HepG2 (cell line): ENCODE measurements at regions not wholly inside any gene's neighbourhood (a gene's known extent, or its start where the extent isn't known, plus 50 kb on each side); places are given as distances from the start of the nearest gene placed in this dataset.

Source experiments
- ATAC-seq: fragments of 200-7000 bp; cut with Tn5 transposase; 3 replicates; pipeline ENCODE4 v1.9.1; 2020; ENCODE audit warnings: mild to moderate bottlenecking, moderate library complexity
- BruUV-seq: library from RNA; stranded (reverse); fragments of 400-500 nt; replicated peaks from 2 replicates; lab custom pipeline; 2021; lab: Mats Ljungman, UMichigan
- CTCF ChIA-PET: fragments of 300-600 bp; formaldehyde crosslinking; extraction: SDS; loops from one replicate; lab custom pipeline; 2021; ENCODE audit warnings: low total read pairs, inconsistent platforms, low intra/inter-chr PET ratio; lab: Yijun Ruan, JAX
- POLR2A ChIA-PET: fragments of 350-600 bp; sonication (Branson Sonifier 250); formaldehyde crosslinking; loops from one replicate; lab custom pipeline; 2020; ENCODE audit warnings: antibody characterized with exemption, inconsistent platforms; lab: Yijun Ruan, JAX
- DNase-seq: peaks from one replicate; pipeline ENCODE4 v3.0.0-alpha.2; 2015; ENCODE audit warnings: low spot score
- FAIRE-seq: peaks from 3 replicates; lab custom pipeline; 2011; peaks lifted over from hg19 to GRCh38; lab: Jason Lieb, UNC
- H2AFZ ChIP-seq: one replicate; pipeline ENCODE4 v1.6.1; 2011; ENCODE audit warnings: low read length, inconsistent platforms
- H3K27ac ChIP-seq: fragments of 300-600 bp; 3 replicates; pipeline ENCODE4 v1.8.0; 2011; ENCODE audit warnings: mixed run types, mild to moderate bottlenecking, mixed read lengths, low read length, inconsistent platforms; ENCODE audit not compliant: insufficient read depth; ENCODE audit errors: extremely low read length
- H3K27me3 ChIP-seq, 2 experiments: fragments of 200-600 bp in 1 of 2; 2 replicates in 1 of 2; 3 replicates in 1 of 2; pipeline versions ENCODE4 v1.6.0 to v1.8.0; 2011; ENCODE audit warnings: low read length in 2 of 2, mild to moderate bottlenecking in 2 of 2, moderate library complexity in 2 of 2, inconsistent platforms in 1 of 2; ENCODE audit not compliant: insufficient read depth in 2 of 2, control insufficient read depth in 1 of 2
- H3K36me3 ChIP-seq, 2 experiments: fragments of 200-600 bp in 1 of 2; replicated peaks in 1 of 2; 2 replicates in 1 of 2; 3 replicates in 1 of 2; pipeline versions ENCODE4 v1.5.1 to v1.8.0; 2011; ENCODE audit warnings: low read length in 2 of 2, inconsistent platforms in 1 of 2; ENCODE audit not compliant: insufficient read depth in 2 of 2, control insufficient read depth in 1 of 2
- H3K4me1 ChIP-seq: 2 replicates; pipeline ENCODE4 v1.5.1; 2012; ENCODE audit warnings: low read length, inconsistent platforms; ENCODE audit not compliant: insufficient read depth
- H3K4me2 ChIP-seq: 2 replicates; pipeline ENCODE4 v1.6.0; 2011; ENCODE audit warnings: low read depth, low read length, inconsistent platforms
- H3K4me3 ChIP-seq, 3 experiments: fragments of 200-600 bp in 1 of 3; sonication (generic), shearing (Covaris generic) in 1 of 3; replicated peaks in 1 of 3; 2 replicates each; pipeline ENCODE4 v1.5.1; 2011 to 2016; ENCODE audit warnings: low read length in 3 of 3, inconsistent platforms in 2 of 3, low read depth in 2 of 3, mild to moderate bottlenecking in 2 of 3, control low read depth in 1 of 3, mixed read lengths in 1 of 3; ENCODE audit not compliant: insufficient read depth in 1 of 3
- H3K79me2 ChIP-seq: one replicate; pipeline ENCODE4 v1.6.1; 2011; ENCODE audit warnings: low read length, inconsistent platforms; ENCODE audit not compliant: insufficient read depth
- H3K9ac ChIP-seq: 2 replicates; pipeline ENCODE4 v1.6.0; 2011; ENCODE audit warnings: mild to moderate bottlenecking, low read depth, low read length, inconsistent platforms; ENCODE audit not compliant: insufficient read depth
- H3K9me3 ChIP-seq: 2 replicates; pipeline ENCODE4 v1.5.1; 2012; ENCODE audit warnings: mild to moderate bottlenecking, low read length
- H4K20me1 ChIP-seq: 2 replicates; pipeline ENCODE4 v1.6.0; 2011; ENCODE audit warnings: inconsistent platforms, mild to moderate bottlenecking, low read length, moderate library complexity; ENCODE audit not compliant: insufficient read depth
- RBM39 ChIP-seq: fragments of 200-400 bp; formaldehyde crosslinking; IDR thresholded peaks from one replicate; pipeline ENCODE4 v1.6.1; 2018; ENCODE audit warnings: antibody characterized with exemption, mild to moderate bottlenecking, low read depth, low read length; ENCODE audit not compliant: poor library complexity, severe bottlenecking
- SP2 ChIP-seq: sonication (generic); formaldehyde crosslinking; IDR thresholded peaks from 2 replicates; pipeline ENCODE4 v1.5.1; 2020; ENCODE audit warnings: mild to moderate bottlenecking, missing genetic modification reagents
- ZBTB20 ChIP-seq: sonication (generic); formaldehyde crosslinking; IDR thresholded peaks from 2 replicates; pipeline ENCODE4 v1.8.1; 2023; ENCODE audit warnings: missing genetic modification reagents, low read depth, mild to moderate bottlenecking, borderline replicate concordance
- ZNF256 ChIP-seq: sonication (generic); formaldehyde crosslinking; conservative IDR thresholded peaks from 2 replicates; pipeline ENCODE4 v1.4.0; 2020; ENCODE audit warnings: missing genetic modification reagents
- ZNF720 ChIP-seq: sonication (generic); formaldehyde crosslinking; IDR thresholded peaks from 2 replicates; pipeline ENCODE4 v1.4.0; 2020; ENCODE audit warnings: missing genetic modification reagents
- ZNF780A ChIP-seq: sonication (generic); formaldehyde crosslinking; IDR thresholded peaks from 2 replicates; pipeline ENCODE4 v1.8.0; 2022; ENCODE audit warnings: mild to moderate bottlenecking, missing genetic modification reagents, moderate library complexity
- ZNF879 ChIP-seq: sonication (generic); formaldehyde crosslinking; IDR thresholded peaks from 2 replicates; pipeline ENCODE4 v1.8.1; 2023; ENCODE audit warnings: missing genetic modification reagents
- WGBS: methylation state at CpG from one replicate; pipeline ENCODE4 v1.1.6; 2017; ENCODE audit warnings: low lambda C conversion rate; 5-methylcytosine and 5-hydroxymethylcytosine counted together
- in situ Hi-C: cut with HindIII; loops from 2 replicates; pipeline ENCODE4 v1.10.0; 2017; ENCODE audit warnings: low pct_unique_long_range_greater_than_20kb; ENCODE audit not compliant: extremely low pct_ligation_motif_present
- intact Hi-C: fragments of 100-400 bp; cut with micrococcal nuclease; formaldehyde crosslinking; loops from one replicate; pipeline ENCODE4 v1.10.0; 2022; ENCODE audit not compliant: unreplicated experiment
- TF ChIP-seq, protein P1 (sequence below): sonication (generic); formaldehyde crosslinking; IDR thresholded peaks from 2 replicates; pipeline ENCODE4 v1.5.0; 2020; ENCODE audit warnings: mild to moderate bottlenecking, missing genetic modification reagents
- TF ChIP-seq, protein P2 (sequence below): fragments of 450-650 bp; IDR thresholded peaks from 2 replicates; pipeline ENCODE4 v1.6.1; 2017

DNA sequence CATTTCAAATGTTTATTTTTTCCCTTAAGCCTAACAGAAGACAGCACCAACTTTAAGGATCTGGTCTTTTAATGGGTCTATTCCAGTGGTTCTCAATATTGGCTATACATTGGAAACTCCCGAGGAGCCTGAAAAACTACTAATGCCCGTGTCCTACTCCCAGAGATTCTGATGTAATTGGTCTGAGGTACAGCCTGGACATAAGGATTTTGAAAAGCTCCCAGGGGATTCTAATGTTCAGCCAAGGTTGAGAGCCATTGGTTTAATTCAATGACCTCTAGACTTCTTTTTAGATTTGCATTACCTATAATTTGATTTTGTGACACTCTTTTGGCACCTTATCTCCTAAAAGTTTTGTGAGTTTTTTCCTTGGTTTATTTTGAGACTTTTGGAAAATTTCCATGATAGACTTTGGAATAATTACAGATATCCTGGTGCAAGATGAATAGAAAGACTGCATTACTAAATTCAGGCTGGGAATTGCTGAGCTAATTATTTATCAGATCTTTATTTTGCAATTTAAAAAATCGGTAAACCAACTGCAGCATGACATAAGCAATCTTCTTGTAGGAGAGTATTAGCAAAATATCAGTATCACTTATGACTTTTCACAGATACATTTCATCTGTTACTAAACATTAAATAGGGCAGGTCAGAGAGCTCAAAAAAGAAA lies 91.5 kb upstream of the ELL2 start:
- H3K27ac ChIP-seq: no peak overlapping the region
- in situ Hi-C loops: no loop called here

More for the DNA sequence above, 91.5 kb upstream of the ELL2 start:
- POLR2A ChIA-PET: interaction anchor here (1.7 kb wide), 1 partner anchor 65 kb away, joined by 5 read pairs; no protein-coding TSS in a partner anchor
- no peak for TF ChIP-seq ZNF720 (CRISPR knock-in tag)
- TF ChIP-seq, protein P1, sequence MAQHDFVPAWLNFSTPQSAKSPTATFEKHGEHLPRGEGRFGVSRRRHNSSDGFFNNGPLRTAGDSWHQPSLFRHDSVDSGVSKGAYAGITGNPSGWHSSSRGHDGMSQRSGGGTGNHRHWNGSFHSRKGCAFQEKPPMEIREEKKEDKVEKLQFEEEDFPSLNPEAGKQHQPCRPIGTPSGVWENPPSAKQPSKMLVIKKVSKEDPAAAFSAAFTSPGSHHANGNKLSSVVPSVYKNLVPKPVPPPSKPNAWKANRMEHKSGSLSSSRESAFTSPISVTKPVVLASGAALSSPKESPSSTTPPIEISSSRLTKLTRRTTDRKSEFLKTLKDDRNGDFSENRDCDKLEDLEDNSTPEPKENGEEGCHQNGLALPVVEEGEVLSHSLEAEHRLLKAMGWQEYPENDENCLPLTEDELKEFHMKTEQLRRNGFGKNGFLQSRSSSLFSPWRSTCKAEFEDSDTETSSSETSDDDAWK: no peak
- no peak for TF ChIP-seq SP2
- TF ChIP-seq ZNF780A: no peak
- TF ChIP-seq ZBTB20: no peak
- TF ChIP-seq, protein P2, sequence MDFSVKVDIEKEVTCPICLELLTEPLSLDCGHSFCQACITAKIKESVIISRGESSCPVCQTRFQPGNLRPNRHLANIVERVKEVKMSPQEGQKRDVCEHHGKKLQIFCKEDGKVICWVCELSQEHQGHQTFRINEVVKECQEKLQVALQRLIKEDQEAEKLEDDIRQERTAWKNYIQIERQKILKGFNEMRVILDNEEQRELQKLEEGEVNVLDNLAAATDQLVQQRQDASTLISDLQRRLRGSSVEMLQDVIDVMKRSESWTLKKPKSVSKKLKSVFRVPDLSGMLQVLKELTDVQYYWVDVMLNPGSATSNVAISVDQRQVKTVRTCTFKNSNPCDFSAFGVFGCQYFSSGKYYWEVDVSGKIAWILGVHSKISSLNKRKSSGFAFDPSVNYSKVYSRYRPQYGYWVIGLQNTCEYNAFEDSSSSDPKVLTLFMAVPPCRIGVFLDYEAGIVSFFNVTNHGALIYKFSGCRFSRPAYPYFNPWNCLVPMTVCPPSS: no peak
- TF ChIP-seq ZNF256: no peak
- no peak for TF ChIP-seq RBM39
- no peak for TF ChIP-seq ZNF879 (CRISPR knock-in tag)
- TF ChIP-seq, all 625 proteins: peak for 0
- Histone ChIP-seq H3K4me3 (no peak overlapping the region), H3K79me2 (no peaks in the 10 kb centered on the region), H3K36me3 (no peaks in the 10 kb centered on the region), H3K9ac (no peak overlapping the region), H2AFZ (no peak overlapping the region), H3K4me2 (no peak overlapping the region), H3K27me3 (no peaks in the 10 kb centered on the region), H3K9me3 (no peaks in the 10 kb centered on the region), H3K4me1 (peaks cover 20% of the 10 kb centered on the region), H4K20me1 (no peaks in the 10 kb centered on the region)
- no TSS peak for BruUV-seq
- ATAC-seq (no peak), FAIRE-seq (no peak), DNase-seq (no peak)
- intact Hi-C loops: no loop called here
- CTCF ChIA-PET: no interaction called here
- WGBS: 97% methylated on average over 3 of the region's 3 CpGs
